H1 (cell line): ENCODE measurements at regions not wholly inside any gene's neighbourhood (a gene's known extent, or its start where the extent isn't known, plus 50 kb on each side); places are given as distances from the start of the nearest gene placed in this dataset.

Experiments
- CTCF ChIA-PET: fragments of 300-600 bp; sonication (Branson Sonifier 250); formaldehyde crosslinking; loops from one replicate; lab custom pipeline; 2021; ENCODE audit not compliant: partially characterized antibody; lab: Charles Lee
- POLR2A ChIA-PET: fragments of 300-600 bp; sonication (Branson Sonifier 250); formaldehyde crosslinking; loops from one replicate; lab custom pipeline; 2021; ENCODE audit warnings: inconsistent platforms; ENCODE audit not compliant: partially characterized antibody; lab: Charles Lee
- DNase-seq, 2 experiments: peaks; one replicate each; pipeline versions ENCODE4 v3.0.0 to v3.0.0-alpha.2; 2010 to 2022; ENCODE audit warnings: low spot score in 2 of 2, low read depth in 1 of 2, mixed read lengths in 1 of 2
- FAIRE-seq: peaks from 2 replicates; lab custom pipeline; 2011; peaks lifted over from hg19 to GRCh38; lab: Jason Lieb, UNC
- H2AFZ ChIP-seq: 2 replicates; pipeline ENCODE4 v1.8.1; 2012; ENCODE audit warnings: low read length, inconsistent platforms
- H2AK5ac ChIP-seq: 2 replicates; pipeline ENCODE4 v1.6.1; 2013; ENCODE audit warnings: low read depth, low read length
- H2BK120ac ChIP-seq: replicated peaks from 2 replicates; pipeline ENCODE3; 2013; ENCODE audit warnings: low read depth, low read length, inconsistent platforms
- H2BK12ac ChIP-seq: 2 replicates; pipeline ENCODE4 v1.6.1; 2013; ENCODE audit warnings: low read depth, low read length
- H2BK15ac ChIP-seq: 2 replicates; pipeline ENCODE4 v1.6.1; 2013; ENCODE audit warnings: low read length
- H2BK20ac ChIP-seq: 2 replicates; pipeline ENCODE4 v1.6.1; 2013; ENCODE audit warnings: low read length
- H2BK5ac ChIP-seq: 2 replicates; pipeline ENCODE4 v1.6.1; 2013; ENCODE audit warnings: low read depth, low read length
- H3K14ac ChIP-seq: 2 replicates; pipeline ENCODE4 v1.6.1; 2013; ENCODE audit warnings: inconsistent platforms; ENCODE audit not compliant: insufficient read length
- H3K18ac ChIP-seq: 2 replicates; pipeline ENCODE4 v1.6.1; 2013; ENCODE audit warnings: low read length; ENCODE audit errors: extremely low read depth
- H3K23ac ChIP-seq: 2 replicates; pipeline ENCODE4 v1.6.1; 2013; ENCODE audit warnings: inconsistent platforms; ENCODE audit not compliant: insufficient read length
- H3K23me2 ChIP-seq: 2 replicates; pipeline ENCODE4 v1.6.1; 2013; ENCODE audit warnings: low read depth, low read length
- H3K27ac ChIP-seq: 2 replicates; pipeline ENCODE4 v1.6.1; 2011; ENCODE audit warnings: low read depth, low read length, inconsistent platforms
- H3K27me3 ChIP-seq, 4 experiments: replicated peaks in 1 of 4; 1 replicate in 1 of 4; 2 replicates in 3 of 4; pipeline versions ENCODE4 v1.6.1 to v1.8.1; 2011 to 2013; ENCODE audit warnings: low read length in 3 of 4, mild to moderate bottlenecking in 3 of 4, inconsistent platforms in 2 of 4, mixed read lengths in 2 of 4, moderate library complexity in 1 of 4; ENCODE audit not compliant: control insufficient read depth in 3 of 4, insufficient read depth in 3 of 4; ENCODE audit errors: extremely low read depth in 1 of 4
- H3K36me3 ChIP-seq, 4 experiments: 2 replicates each; pipeline versions ENCODE4 v1.6.1 to v1.8.1; 2011 to 2013; ENCODE audit warnings: mild to moderate bottlenecking in 4 of 4, low read length in 3 of 4, moderate library complexity in 2 of 4, control low read depth in 1 of 4, inconsistent platforms in 1 of 4; ENCODE audit not compliant: insufficient read depth in 4 of 4, control insufficient read depth in 2 of 4
- H3K4ac ChIP-seq: replicated peaks from 2 replicates; pipeline ENCODE3; 2013; ENCODE audit warnings: low read length, low read depth, mixed read lengths, inconsistent platforms; ENCODE audit not compliant: insufficient read length
- H3K4me1 ChIP-seq, 4 experiments: replicated peaks in 1 of 4; 1 replicate in 1 of 4; 2 replicates in 3 of 4; pipeline versions ENCODE4 v1.6.1 to v1.8.1; 2011 to 2013; ENCODE audit warnings: low read length in 3 of 4, inconsistent platforms in 2 of 4, mixed read lengths in 1 of 4; ENCODE audit not compliant: insufficient read depth in 4 of 4, control insufficient read depth in 3 of 4
- H3K4me2 ChIP-seq, 2 experiments: 2 replicates each; pipeline versions ENCODE4 v1.6.1 to v1.8.1; 2011 to 2013; ENCODE audit warnings: low read depth in 2 of 2, low read length in 2 of 2, control low read depth in 1 of 2, inconsistent platforms in 1 of 2, mild to moderate bottlenecking in 1 of 2; ENCODE audit not compliant: insufficient read depth in 1 of 2
- H3K4me3 ChIP-seq, 4 experiments: fragments of 200-600, 300-600 bp in 1 of 4; sonication (generic), shearing (Covaris generic), sonication (Bioruptor Twin) in 1 of 4; 2 replicates each; pipeline versions ENCODE4 v1.5.1 to v1.8.1; 2011 to 2016; ENCODE audit warnings: low read length in 4 of 4, low read depth in 3 of 4, control low read depth in 2 of 4, inconsistent platforms in 2 of 4, mild to moderate bottlenecking in 2 of 4, mixed read lengths in 1 of 4, moderate library complexity in 1 of 4; ENCODE audit not compliant: insufficient read depth in 2 of 4; ENCODE audit errors: extremely low read depth in 1 of 4
- H3K56ac ChIP-seq: replicated peaks from 2 replicates; pipeline ENCODE3; 2013; ENCODE audit warnings: low read depth, mild to moderate bottlenecking, mixed read lengths, low read length, inconsistent platforms; ENCODE audit not compliant: insufficient read length
- H3K79me1 ChIP-seq: 2 replicates; pipeline ENCODE4 v1.6.1; 2013; ENCODE audit warnings: low read depth, low read length, control low read depth
- H3K79me2 ChIP-seq, 2 experiments: 2 replicates each; pipeline versions ENCODE4 v1.6.1 to v1.8.1; 2012 to 2013; ENCODE audit warnings: low read length in 2 of 2, mild to moderate bottlenecking in 2 of 2, inconsistent platforms in 1 of 2; ENCODE audit not compliant: insufficient read depth in 2 of 2, control insufficient read depth in 1 of 2
- H3K9ac ChIP-seq, 4 experiments: replicated peaks in 1 of 4; 1 replicate in 1 of 4; 2 replicates in 3 of 4; pipeline versions ENCODE4 v1.6.1 to v1.8.1; 2011 to 2013; ENCODE audit warnings: low read depth in 3 of 4, low read length in 3 of 4, control low read depth in 2 of 4, mild to moderate bottlenecking in 2 of 4, moderate library complexity in 2 of 4, inconsistent platforms in 1 of 4; ENCODE audit errors: extremely low read depth in 1 of 4
- H3K9me3 ChIP-seq, 2 experiments: 2 replicates each; pipeline versions ENCODE4 v1.6.1 to v1.8.1; 2012 to 2013; ENCODE audit warnings: mild to moderate bottlenecking in 2 of 2, moderate library complexity in 2 of 2, control low read depth in 1 of 2, inconsistent platforms in 1 of 2, low read depth in 1 of 2, low read length in 1 of 2, mixed read lengths in 1 of 2; ENCODE audit not compliant: insufficient read depth in 2 of 2
- H4K20me1 ChIP-seq, 2 experiments: replicated peaks in 1 of 2; 2 replicates each; pipeline versions ENCODE3 to v1.8.1; 2011 to 2013; ENCODE audit warnings: inconsistent platforms in 2 of 2, low read length in 2 of 2, mild to moderate bottlenecking in 1 of 2; ENCODE audit not compliant: insufficient read depth in 2 of 2, control insufficient read depth in 1 of 2
- H4K5ac ChIP-seq: 2 replicates; pipeline ENCODE4 v1.6.1; 2013; ENCODE audit warnings: low read length, low read depth, mixed read lengths, inconsistent platforms; ENCODE audit not compliant: insufficient read length
- H4K8ac ChIP-seq: 2 replicates; pipeline ENCODE4 v1.8.0; 2013; ENCODE audit warnings: mild to moderate bottlenecking, moderate library complexity, low read length, inconsistent platforms; ENCODE audit not compliant: insufficient read depth; ENCODE audit errors: extremely low read depth
- H4K91ac ChIP-seq: replicated peaks from 2 replicates; pipeline ENCODE3; 2013; ENCODE audit warnings: low read length, mixed read lengths, inconsistent platforms; ENCODE audit not compliant: insufficient read length
- ASH2L ChIP-seq: fragments of 200-600, 300-600 bp; sonication (generic); IDR thresholded peaks from one replicate; pipeline ENCODE4 v1.7.1; 2017; ENCODE audit warnings: low read length
- ATF2 ChIP-seq: IDR thresholded peaks from 2 replicates; pipeline ENCODE4 v1.6.1; 2012; ENCODE audit warnings: low read length, inconsistent platforms
- CEBPB ChIP-seq: IDR thresholded peaks from 2 replicates; pipeline ENCODE4 v1.6.1; 2012; ENCODE audit warnings: low read depth, low read length
- CHD1 ChIP-seq: IDR thresholded peaks from 2 replicates; pipeline ENCODE4 v1.6.1; 2012; ENCODE audit warnings: low read depth, low read length, improper control_type of control experiment
- CREB1 ChIP-seq: IDR thresholded peaks from 2 replicates; pipeline ENCODE4 v1.6.1; 2012; ENCODE audit warnings: inconsistent platforms
- GTF2F1 ChIP-seq: IDR thresholded peaks from 2 replicates; pipeline ENCODE4 v1.6.1; 2012; ENCODE audit warnings: low read depth, low read length, improper control_type of control experiment, borderline replicate concordance
- HDAC6 ChIP-seq: IDR thresholded peaks from one replicate; pipeline ENCODE4 v1.7.1; 2012; ENCODE audit warnings: low read depth, mild to moderate bottlenecking, inconsistent platforms, low read length, moderate library complexity
- KDM4A ChIP-seq: IDR thresholded peaks from one replicate; pipeline ENCODE4 v1.7.1; 2012; ENCODE audit warnings: low read depth, mild to moderate bottlenecking, moderate library complexity, low read length, inconsistent platforms; ENCODE audit not compliant: severe bottlenecking
- POU5F1 ChIP-seq: IDR thresholded peaks from 2 replicates; pipeline ENCODE4 v1.6.1; 2011; ENCODE audit warnings: low read depth, mild to moderate bottlenecking, low read length, moderate library complexity
- SP2 ChIP-seq: IDR thresholded peaks from 2 replicates; pipeline ENCODE4 v1.6.1; 2012; ENCODE audit warnings: mild to moderate bottlenecking, low read length, inconsistent platforms
- SRF ChIP-seq: IDR thresholded peaks from 2 replicates; pipeline ENCODE4 v1.6.1; 2011; ENCODE audit warnings: mild to moderate bottlenecking, low read depth, low read length, moderate library complexity
- TAF1 ChIP-seq: IDR thresholded peaks from 2 replicates; pipeline ENCODE4 v1.6.1; 2011; ENCODE audit warnings: mild to moderate bottlenecking, low read depth, low read length
- TAF7 ChIP-seq: optimal IDR thresholded peaks from 2 replicates; pipeline ENCODE3; 2011; ENCODE audit warnings: low read depth, mild to moderate bottlenecking, inconsistent platforms, low read length, moderate library complexity, borderline replicate concordance
- TBP ChIP-seq: IDR thresholded peaks from 2 replicates; pipeline ENCODE4 v1.6.1; 2011; ENCODE audit warnings: low read depth, low read length, improper control_type of control experiment
- ZNF274 ChIP-seq: IDR thresholded peaks from 2 replicates; pipeline ENCODE4 v1.7.0; 2012; ENCODE audit warnings: low read length, borderline replicate concordance; ENCODE audit errors: extremely low read depth
- WGBS, 2 experiments: shearing (Covaris generic) in 1 of 2; methylation state at CpG; one replicate each; pipeline versions ENCODE4 v1.1.6 to v1.1.7; 2013 to 2015; ENCODE audit warnings: low lambda C conversion rate in 2 of 2, mixed read lengths in 2 of 2, inconsistent platforms in 1 of 2, low coverage in 1 of 2, missing lambda C conversion rate in 1 of 2; ENCODE audit not compliant: insufficient replicate concordance in 2 of 2, insufficient coverage in 1 of 2, insufficient read length in 1 of 2; ENCODE audit errors: extremely low coverage in 1 of 2, missing lambda C conversion rate in 1 of 2; 5-methylcytosine and 5-hydroxymethylcytosine counted together

- no peaks in the 10 kb centered on the region for H3K36me3 ChIP-seq
- no peaks in the 10 kb centered on the region for H3K27me3 ChIP-seq
- H3K4me2 ChIP-seq = no peak overlapping the region
- H3K79me1 ChIP-seq = no peaks in the 10 kb centered on the region
- H2BK20ac ChIP-seq = no peak overlapping the region
- no peak overlapping the region for H3K4ac ChIP-seq
- no peak overlapping the region for H2BK15ac ChIP-seq
- no peak for FAIRE-seq
- H3K9ac ChIP-seq = no peak overlapping the region
- H3K4me3 ChIP-seq = no peak overlapping the region
- H3K23me2 ChIP-seq = no peaks in the 10 kb centered on the region
- no peak for DNase-seq
- no peak overlapping the region for H4K8ac ChIP-seq
- no peaks in the 10 kb centered on the region for H4K20me1 ChIP-seq
- H4K91ac ChIP-seq = no peak overlapping the region
- H2BK12ac ChIP-seq = no peak overlapping the region
- no peak overlapping the region for H2AK5ac ChIP-seq
- H3K4me1 ChIP-seq = no peaks in the 10 kb centered on the region
- 93% methylated on average over 5 of the region's 5 CpGs; no CpG with 5 or more reads in 1 of the 2 experiments for WGBS, 2 experiments
- H3K18ac ChIP-seq = no peak overlapping the region
- no peak overlapping the region for H2AFZ ChIP-seq
- no peak overlapping the region for H3K56ac ChIP-seq
- H2BK120ac ChIP-seq = no peak overlapping the region
- CTCF ChIA-PET = interaction anchor here (0.6 kb wide), 1 partner anchor 278 kb away, joined by 3 read pairs; no protein-coding TSS in a partner anchor
- POLR2A ChIA-PET = interaction anchor here (0.5 kb wide), 1 partner anchor 20 kb away, joined by 3 read pairs; no protein-coding TSS in a partner anchor
- no peaks in the 10 kb centered on the region for H3K79me2 ChIP-seq
- H4K5ac ChIP-seq = no peak overlapping the region
- H3K14ac ChIP-seq = no peak overlapping the region
- H3K27ac ChIP-seq = no peak overlapping the region
- no peak overlapping the region for H3K23ac ChIP-seq
- H3K9me3 ChIP-seq = no peaks in the 10 kb centered on the region
- no peak overlapping the region for H2BK5ac ChIP-seq
- TF ChIP-seq TAF7 (no peak), GTF2F1 (no peak), CHD1 (no peak), SRF (no peak), CEBPB (no peak), POU5F1 (no peak), SP2 (no peak), KDM4A (no peak), ZNF274 (no peak), CREB1 (no peak), ATF2 (no peak), TBP (no peak), HDAC6 (no peak), ASH2L (no peak), TAF1 (no peak)
Observed at GRCh38 chr13:72346716-72347115, 380.7 kb downstream of the MZT1 start.
